Caco-2 (cell line): ENCODE measurements at regions not wholly inside any gene's neighbourhood (a gene's known extent, or its start where the extent isn't known, plus 50 kb on each side); places are given as distances from the start of the nearest gene placed in this dataset.
A peak's percentile ranks its signal among the peaks of the same experiment; 100 is the strongest.

Experiments used
- BruUV-seq: library from RNA; stranded (reverse); fragments of 400-500 nt; replicated peaks from 2 replicates; lab custom pipeline; 2021; lab: Mats Ljungman, UMichigan
- CTCF ChIA-PET: fragments of 300-600 bp; sonication (Branson Sonifier 250); formaldehyde crosslinking; loops from one replicate; lab custom pipeline; 2022; ENCODE audit warnings: antibody characterized with exemption; lab: Charles Lee
- POLR2A ChIA-PET: fragments of 300-600 bp; sonication (Branson Sonifier 250); formaldehyde crosslinking; loops from one replicate; lab custom pipeline; 2022; ENCODE audit warnings: antibody characterized with exemption; lab: Charles Lee
- DNase-seq, 2 experiments: peaks; one replicate each; pipeline versions ENCODE4 v3.0.0 to v3.0.0-alpha.2; 2020 to 2022
- H3K27me3 ChIP-seq: replicated peaks from 2 replicates; pipeline ENCODE4 v1.6.0; 2011; ENCODE audit warnings: low read length; ENCODE audit not compliant: control insufficient read depth, insufficient read depth
- H3K36me3 ChIP-seq: 2 replicates; pipeline ENCODE4 v1.5.1; 2011; ENCODE audit warnings: low read length; ENCODE audit not compliant: control insufficient read depth, insufficient read depth
- H3K4me1 ChIP-seq: fragments of 250-450 bp; sonication (Bioruptor Pico); 2 replicates; pipeline ENCODE4 v1.5.1; 2020; ENCODE audit warnings: mild to moderate bottlenecking
- H3K4me3 ChIP-seq: 2 replicates; pipeline ENCODE4 v1.5.1; 2011; ENCODE audit warnings: low read depth, mild to moderate bottlenecking, control low read depth, low read length
- H3K9me3 ChIP-seq: fragments of 250-450 bp; sonication (Bioruptor Pico); 2 replicates; pipeline ENCODE4 v1.5.1; 2020; ENCODE audit warnings: mild to moderate bottlenecking, moderate library complexity
- H3K27ac Mint-ChIP-seq: one replicate; pipeline ENCODE4 v1.8.0; 2022; ENCODE audit warnings: mixed read lengths; ENCODE audit not compliant: unreplicated experiment
- H3K27me3 Mint-ChIP-seq: one replicate; pipeline ENCODE4 v1.8.0; 2022; ENCODE audit warnings: mixed read lengths; ENCODE audit not compliant: insufficient read depth, unreplicated experiment
- H3K36me3 Mint-ChIP-seq: one replicate; pipeline ENCODE4 v1.8.0; 2022; ENCODE audit warnings: mild to moderate bottlenecking, mixed read lengths; ENCODE audit not compliant: insufficient read depth, unreplicated experiment
- H3K4me1 Mint-ChIP-seq: one replicate; pipeline ENCODE4 v1.8.0; 2022; ENCODE audit warnings: low read depth, mixed read lengths; ENCODE audit not compliant: unreplicated experiment
- H3K4me3 Mint-ChIP-seq: one replicate; pipeline ENCODE4 v1.8.0; 2022; ENCODE audit warnings: mild to moderate bottlenecking, moderate library complexity, mixed read lengths; ENCODE audit not compliant: unreplicated experiment
- H3K9me3 Mint-ChIP-seq: one replicate; pipeline ENCODE4 v1.8.0; 2022; ENCODE audit warnings: mixed read lengths; ENCODE audit not compliant: unreplicated experiment
- intact Hi-C: fragments of 100-400 bp; cut with micrococcal nuclease; formaldehyde crosslinking; loops from one replicate; pipeline ENCODE4 v1.10.0; 2022; ENCODE audit not compliant: unreplicated experiment
- TF ChIP-seq, protein P1 (sequence below), 2 experiments: fragments of 200-600 bp in 1 of 2; IDR thresholded peaks; 1 replicate in 1 of 2; 2 replicates in 1 of 2; pipeline versions ENCODE4 v1.5.1 to v1.8.0; 2011 to 2022; ENCODE audit warnings: antibody characterized with exemption in 1 of 2, control low read depth in 1 of 2, inconsistent platforms in 1 of 2, low read depth in 1 of 2, low read length in 1 of 2, mild to moderate bottlenecking in 1 of 2, moderate library complexity in 1 of 2; ENCODE audit not compliant: insufficient read depth in 1 of 2, severe bottlenecking in 1 of 2, unreplicated experiment in 1 of 2

DNA sequence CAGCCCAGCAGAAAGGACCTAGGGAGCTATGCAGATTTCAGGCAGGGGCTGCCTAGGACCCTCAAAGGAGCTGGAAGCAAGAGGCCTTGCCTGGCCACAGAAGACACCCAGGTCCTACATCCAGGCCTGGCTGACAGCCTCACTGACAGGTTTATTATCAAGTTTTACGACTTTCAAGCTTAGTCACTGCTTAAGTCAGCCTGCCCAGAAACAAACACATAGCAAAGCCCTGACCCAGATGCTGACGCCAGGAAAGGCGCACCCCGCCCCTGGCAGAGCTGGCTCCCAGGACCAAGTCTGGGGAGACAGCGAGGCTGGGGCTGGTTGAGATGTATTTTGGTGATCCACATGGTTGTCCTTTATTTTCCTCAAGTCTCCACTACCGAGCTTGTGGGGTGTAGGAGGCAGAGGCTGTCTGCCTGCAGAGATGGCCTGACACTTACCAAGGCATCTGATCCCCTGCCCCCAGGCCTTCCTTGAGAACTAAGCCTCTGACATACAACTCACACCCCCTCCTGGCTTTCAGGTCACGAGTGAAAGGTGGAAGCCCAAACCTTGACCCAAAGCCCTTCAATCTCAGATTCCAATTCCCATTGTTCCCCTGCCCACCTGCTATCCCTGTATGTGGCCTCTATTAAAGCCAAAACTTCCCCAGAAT lies 80.7 kb upstream of the EMX2 start:
- H3K36me3 ChIP-seq = no peaks in the 10 kb centered on the region
- H3K4me1 Mint-ChIP-seq = no peaks in the 10 kb centered on the region
- ChIA-PET POLR2A (no interaction called here), CTCF (interaction anchor here (2.2 kb wide), 1 partner anchor 20 kb away, joined by 11 read pairs; no protein-coding TSS in a partner anchor)
- peak; percentile 58 to 61 for DNase-seq
- no peak overlapping the region for H3K4me3 ChIP-seq
- no peaks in the 10 kb centered on the region for H3K27me3 Mint-ChIP-seq
- H3K36me3 Mint-ChIP-seq = no peaks in the 10 kb centered on the region
- H3K27me3 ChIP-seq = no peaks in the 10 kb centered on the region
- TF ChIP-seq, protein P1, sequence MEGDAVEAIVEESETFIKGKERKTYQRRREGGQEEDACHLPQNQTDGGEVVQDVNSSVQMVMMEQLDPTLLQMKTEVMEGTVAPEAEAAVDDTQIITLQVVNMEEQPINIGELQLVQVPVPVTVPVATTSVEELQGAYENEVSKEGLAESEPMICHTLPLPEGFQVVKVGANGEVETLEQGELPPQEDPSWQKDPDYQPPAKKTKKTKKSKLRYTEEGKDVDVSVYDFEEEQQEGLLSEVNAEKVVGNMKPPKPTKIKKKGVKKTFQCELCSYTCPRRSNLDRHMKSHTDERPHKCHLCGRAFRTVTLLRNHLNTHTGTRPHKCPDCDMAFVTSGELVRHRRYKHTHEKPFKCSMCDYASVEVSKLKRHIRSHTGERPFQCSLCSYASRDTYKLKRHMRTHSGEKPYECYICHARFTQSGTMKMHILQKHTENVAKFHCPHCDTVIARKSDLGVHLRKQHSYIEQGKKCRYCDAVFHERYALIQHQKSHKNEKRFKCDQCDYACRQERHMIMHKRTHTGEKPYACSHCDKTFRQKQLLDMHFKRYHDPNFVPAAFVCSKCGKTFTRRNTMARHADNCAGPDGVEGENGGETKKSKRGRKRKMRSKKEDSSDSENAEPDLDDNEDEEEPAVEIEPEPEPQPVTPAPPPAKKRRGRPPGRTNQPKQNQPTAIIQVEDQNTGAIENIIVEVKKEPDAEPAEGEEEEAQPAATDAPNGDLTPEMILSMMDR (IDR thresholded peaks at IDR 0.05; ENCODE audit: insufficient read depth in 1 of 2, low read depth in 1 of 2, low read length in 1 of 2, severe bottlenecking in 1 of 2, unreplicated experiment in 1 of 2) = peak in 1 of 2 experiments; percentile 6
- no peak overlapping the region for H3K27ac Mint-ChIP-seq
- intact Hi-C loops = no loop called here
- H3K4me1 ChIP-seq = peaks cover 10% of the 10 kb centered on the region
- peaks cover 7% of the 10 kb centered on the region; the same call in 1 of the 2 replicates for H3K9me3 ChIP-seq
- no TSS peak for BruUV-seq
- H3K4me3 Mint-ChIP-seq = no peak overlapping the region
- no peaks in the 10 kb centered on the region for H3K9me3 Mint-ChIP-seq

DNA sequence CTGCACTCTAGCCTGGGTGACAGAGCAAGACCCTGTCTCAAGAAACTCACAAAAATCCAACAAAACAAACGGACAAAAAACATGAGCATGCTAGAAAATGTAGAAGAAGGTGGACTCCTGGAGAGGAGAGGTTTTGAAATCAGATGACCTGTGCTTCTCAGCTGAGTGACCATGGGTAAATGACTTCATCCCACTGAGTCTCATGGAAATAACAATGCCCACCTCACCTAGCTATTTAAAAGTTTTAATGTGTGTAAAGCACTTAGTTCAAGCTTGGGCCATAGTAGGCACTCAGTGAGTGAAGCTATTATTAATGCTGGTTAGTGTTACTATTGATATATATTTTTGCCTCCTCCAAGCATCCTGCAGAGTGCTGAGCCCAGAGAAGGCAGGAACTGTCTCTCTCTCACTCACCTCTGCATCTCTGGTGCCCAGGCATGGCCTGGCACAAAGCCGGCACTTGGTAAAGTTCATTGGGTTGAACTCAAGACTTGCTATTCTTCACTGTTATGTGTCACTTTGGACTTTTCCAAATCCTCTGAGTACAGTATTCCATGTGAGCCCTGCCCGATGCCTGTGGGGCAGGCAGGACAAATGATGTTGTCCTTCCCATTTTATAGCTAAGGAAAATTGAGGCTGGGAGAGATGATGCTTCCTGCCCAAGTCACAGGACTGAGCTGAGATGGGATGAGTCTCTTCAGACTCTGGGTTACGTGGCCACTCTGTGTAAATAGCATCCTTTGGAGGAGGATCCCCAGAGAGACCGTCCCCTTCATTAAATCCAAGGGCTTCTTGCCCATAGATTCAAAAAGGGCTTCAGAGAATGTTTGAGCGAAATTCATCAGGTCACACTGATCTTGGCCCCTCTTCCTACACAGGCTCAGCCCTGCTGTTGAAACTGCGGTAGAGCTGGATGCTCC lies 81.4 kb upstream of the EMX2 start:
- no peak for DNase-seq
- no peaks in the 10 kb centered on the region for H3K9me3 Mint-ChIP-seq
- H3K27ac Mint-ChIP-seq = no peak overlapping the region
- H3K4me1 Mint-ChIP-seq = no peaks in the 10 kb centered on the region
- Histone ChIP-seq H3K36me3 (no peaks in the 10 kb centered on the region), H3K4me3 (no peak overlapping the region), H3K4me1 (peaks cover 10% of the 10 kb centered on the region), H3K27me3 (no peaks in the 10 kb centered on the region), H3K9me3 (peaks cover 7% of the 10 kb centered on the region; the same call in 1 of the 2 replicates)
- H3K4me3 Mint-ChIP-seq = no peak overlapping the region
- no peaks in the 10 kb centered on the region for H3K36me3 Mint-ChIP-seq
- no TSS peak for BruUV-seq
- intact Hi-C loops = no loop called here
- no peaks in the 10 kb centered on the region for H3K27me3 Mint-ChIP-seq
- ChIA-PET CTCF (interaction anchor here (0.6 to 2.2 kb wide), 3 partner anchors 19 to 263 kb away, joined by 4 to 11 read pairs (median 8); no protein-coding TSS in a partner anchor), POLR2A (no interaction called here)
- TF ChIP-seq, protein P1 (IDR thresholded peaks at IDR 0.05; ENCODE audit: insufficient read depth in 1 of 2, low read depth in 1 of 2, low read length in 1 of 2, severe bottlenecking in 1 of 2, unreplicated experiment in 1 of 2) = no peak

DNA sequence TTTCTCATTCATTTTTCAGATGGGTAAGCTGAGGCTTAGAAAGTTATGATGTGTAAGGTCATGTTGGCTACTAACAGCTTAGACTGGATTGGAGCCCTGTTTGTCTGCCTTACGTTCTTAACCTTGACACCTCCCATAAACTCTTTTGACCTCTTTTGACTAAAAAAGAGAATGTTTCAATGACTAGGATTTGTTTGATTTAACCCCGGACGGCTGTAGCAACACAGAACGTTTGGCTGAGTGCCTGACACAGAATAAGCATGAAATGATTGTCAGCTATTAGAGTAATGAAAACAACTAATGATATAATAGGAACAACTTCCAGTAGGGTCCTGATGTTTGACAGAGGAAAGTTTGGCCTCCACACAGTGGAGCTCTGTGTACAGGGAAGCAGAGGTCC lies 83.3 kb upstream of the PDZD8 start:
- Mint-ChIP-seq H3K27ac (no peak overlapping the region), H3K36me3 (no peaks in the 10 kb centered on the region), H3K4me3 (no peak overlapping the region), H3K4me1 (no peaks in the 10 kb centered on the region), H3K27me3 (no peaks in the 10 kb centered on the region), H3K9me3 (peaks cover 1% of the 10 kb centered on the region)
- DNase-seq = no peak
- TF ChIP-seq, protein P1 (IDR thresholded peaks at IDR 0.05; ENCODE audit: insufficient read depth in 1 of 2, low read depth in 1 of 2, low read length in 1 of 2, severe bottlenecking in 1 of 2, unreplicated experiment in 1 of 2) = no peak
- no TSS peak for BruUV-seq
- peaks cover 10% of the 10 kb centered on the region for H3K4me1 ChIP-seq
- no peaks in the 10 kb centered on the region for H3K36me3 ChIP-seq
- ChIA-PET POLR2A (no interaction called here), CTCF (interaction anchor here (2.1 kb wide), 1 partner anchor 16 kb away, joined by 5 read pairs; no protein-coding TSS in a partner anchor)
- peaks cover 7% of the 10 kb centered on the region; the same call in 1 of the 2 replicates for H3K9me3 ChIP-seq
- intact Hi-C loops = no loop called here
- no peaks in the 10 kb centered on the region for H3K27me3 ChIP-seq
- no peak overlapping the region for H3K4me3 ChIP-seq
